Spleen (tissue), 11 donors: ENCODE measurements at regions not wholly inside any gene's neighbourhood (a gene's known extent, or its start where the extent isn't known, plus 50 kb on each side); places are given as distances from the start of the nearest gene placed in this dataset.

Experiments
- DNase-seq: peaks from one replicate; pipeline ENCODE4 v3.0.0-alpha.2; 2020
- H3K27ac ChIP-seq, 8 donors: fragments of 200-600 bp; sonication (generic) in 7 of 8; 1 replicate in 4 of 8; 2 replicates in 4 of 8; pipeline versions ENCODE4 v1.5.0 to v1.8.0; 2016 to 2021; ENCODE audit warnings: inconsistent platforms in 4 of 8, mild to moderate bottlenecking in 4 of 8, moderate library complexity in 1 of 8
- H3K27me3 ChIP-seq, 7 donors: fragments of 200-600 bp; sonication (generic) in 6 of 7; replicated peaks in 1 of 7; 1 replicate in 4 of 7; 2 replicates in 3 of 7; pipeline versions ENCODE4 v1.5.0 to v1.8.0; 2016 to 2021; ENCODE audit warnings: inconsistent platforms in 3 of 7, mild to moderate bottlenecking in 1 of 7
- H3K36me3 ChIP-seq, 6 donors: fragments of 200-600 bp; sonication (generic) in 5 of 6; 1 replicate in 4 of 6; 2 replicates in 2 of 6; pipeline versions ENCODE4 v1.5.0 to v1.8.0; 2016 to 2021; ENCODE audit warnings: inconsistent platforms in 2 of 6
- H3K4me1 ChIP-seq, 6 donors: fragments of 200-600 bp; sonication (generic) in 5 of 6; 1 replicate in 3 of 6; 2 replicates in 3 of 6; pipeline versions ENCODE4 v1.5.0 to v1.8.0; 2016 to 2021; ENCODE audit warnings: inconsistent platforms in 3 of 6
- H3K4me3 ChIP-seq, 8 donors: fragments of 200-600 bp; sonication (generic) in 7 of 8; 1 replicate in 4 of 8; 2 replicates in 4 of 8; pipeline versions ENCODE4 v1.5.0 to v1.8.0; 2016 to 2021; ENCODE audit warnings: inconsistent platforms in 4 of 8, mild to moderate bottlenecking in 4 of 8, moderate library complexity in 2 of 8
- H3K9me3 ChIP-seq, 8 donors: fragments of 200-600 bp; sonication (generic) in 7 of 8; 1 replicate in 4 of 8; 2 replicates in 4 of 8; pipeline versions ENCODE4 v1.5.0 to v1.8.0; 2016 to 2021; ENCODE audit warnings: inconsistent platforms in 4 of 8
- CTCF ChIP-seq, 11 experiments: fragments of 200-600 bp in 7 of 11; fragments of 450-650 bp in 4 of 11; sonication (generic) in 4 of 11; IDR thresholded peaks in 8 of 11; conservative IDR thresholded peaks in 3 of 11; 1 replicate in 7 of 11; 2 replicates in 4 of 11; pipeline versions ENCODE4 v1.4.0 to v1.8.0; 2016 to 2021; ENCODE audit warnings: antibody characterized with exemption in 11 of 11, inconsistent platforms in 4 of 11, mild to moderate bottlenecking in 1 of 11
- POLR2A ChIP-seq, 3 donors: fragments of 450-650 bp; IDR thresholded peaks; one replicate each; pipeline ENCODE4 v1.5.1; 2017; ENCODE audit warnings: antibody characterized with exemption in 3 of 3, mild to moderate bottlenecking in 1 of 3
- POLR2AphosphoS5 ChIP-seq, 3 donors: sonication (generic); formaldehyde crosslinking; IDR thresholded peaks; one replicate each; pipeline ENCODE4 v1.5.1; 2017; ENCODE audit warnings: antibody characterized with exemption in 3 of 3
- WGBS, 5 donors: extraction: QIAGEN DNeasy Blood & Tissue Kit in 3 of 5; methylation state at CpG; one replicate each; pipeline versions ENCODE4 v1.1.5 to v1.1.7; 2013 to 2018; 5-methylcytosine and 5-hydroxymethylcytosine counted together
- intact Hi-C: fragments of 100-400 bp; cut with DNase I; formaldehyde crosslinking; loops from one replicate; pipeline ENCODE4 v1.15.0; 2023; ENCODE audit warnings: low total_unique reads
- donor health status: healthy with polysubstance abuse.
- donor health status: DM: no; HTN: no; CAD: no; lungs with moderate emphysema.
- donor health status: DM: no; HTN: no; CAD: no.
- donor health status: Bipolar disorder and iron deficiency.
- donor health status: healthy.
- donor health status: DM: no; HTN: no; CAD: no.
- donor health status: DM: yes; HTN: yes; CAD: no.

DNA sequence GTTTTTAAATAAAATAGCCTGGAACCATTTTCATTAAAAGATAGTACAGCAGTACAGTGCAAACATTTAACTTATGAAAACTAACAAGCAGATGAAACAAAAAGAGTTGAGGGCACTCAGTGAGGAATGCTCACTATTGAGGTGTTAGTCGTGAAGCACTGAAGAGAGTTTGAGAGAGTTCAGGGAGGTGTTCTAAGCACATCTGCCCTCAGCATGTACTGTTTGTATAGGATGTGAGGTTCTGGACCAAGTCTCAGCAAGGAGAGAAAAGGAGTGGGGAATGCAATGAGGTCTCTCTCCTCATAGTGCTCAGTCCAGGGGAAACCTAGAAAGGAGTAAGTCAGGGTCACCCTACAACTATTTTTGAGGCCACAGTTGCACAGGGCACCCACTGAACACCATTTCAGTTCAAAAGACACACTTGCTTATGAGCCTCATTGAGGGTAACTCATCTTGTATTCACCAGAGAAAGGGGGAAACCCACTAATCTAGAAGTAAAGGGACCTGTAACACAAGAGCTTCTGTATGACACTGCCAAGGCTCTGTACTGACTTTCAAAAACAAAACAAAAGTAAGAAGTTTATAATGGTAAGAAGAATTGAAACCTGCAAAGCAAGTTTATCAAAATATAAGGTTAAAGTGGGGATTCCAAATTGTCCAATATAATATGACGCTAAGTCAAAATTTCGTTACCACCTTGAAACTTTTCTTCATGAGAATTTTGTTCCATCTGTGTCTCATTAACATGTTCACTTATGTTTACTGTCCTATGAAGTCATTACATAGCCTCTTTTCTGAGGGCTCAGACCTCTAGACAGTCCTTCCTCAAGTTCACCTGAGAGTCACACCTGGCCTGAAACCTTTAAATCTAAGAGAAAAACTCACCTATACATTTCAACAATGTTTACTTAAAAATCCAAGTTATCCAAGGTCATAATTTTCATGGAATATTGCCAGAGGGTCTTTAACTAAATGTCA is 275.3 kb downstream of the ETS1 start:
- peak overlapping the region in 1 of 8 donors; percentile 29 for H3K27ac ChIP-seq

DNA sequence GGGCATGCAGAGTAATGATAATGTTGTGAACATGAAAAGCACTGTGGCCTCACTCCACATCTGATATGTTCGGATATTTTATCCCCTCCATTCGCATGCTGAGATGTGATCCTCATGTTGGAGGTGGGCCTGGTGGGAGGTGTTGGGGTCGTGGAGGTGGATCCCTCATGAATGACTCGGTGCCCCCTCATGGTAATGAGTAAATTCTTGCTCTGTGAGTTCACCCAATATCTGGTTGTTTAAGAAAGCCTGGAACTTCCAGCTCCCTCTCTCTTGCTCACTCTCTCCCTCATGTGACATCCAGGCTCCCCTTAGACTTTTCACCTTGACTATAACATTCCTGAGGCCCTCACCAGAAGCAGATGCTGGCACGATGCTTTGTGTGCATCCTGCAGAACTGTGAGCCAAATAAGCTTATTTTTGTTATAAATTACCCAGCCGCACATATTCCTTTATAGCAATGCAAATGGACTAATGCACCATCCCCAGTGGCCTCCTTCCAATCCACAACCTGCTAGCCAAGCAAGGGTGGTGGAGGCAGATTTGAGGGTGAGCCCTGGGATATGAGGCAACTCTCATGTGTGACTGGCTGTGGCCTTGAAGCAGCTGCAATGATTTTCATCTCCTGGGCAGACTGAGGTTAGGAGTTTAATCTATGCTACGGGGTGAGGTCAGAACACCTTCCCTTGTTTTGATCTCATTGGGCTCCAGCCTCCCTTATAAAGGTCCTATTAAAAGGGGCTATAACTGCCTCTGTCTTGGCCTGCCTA is 276.5 kb downstream of the ETS1 start:
- H3K4me3 ChIP-seq: no peak overlapping the region
- no peak for TF ChIP-seq POLR2A (IDR thresholded peaks at IDR 0.05)
- TF ChIP-seq POLR2AphosphoS5 (IDR thresholded peaks at IDR 0.05): no peak
- TF ChIP-seq CTCF (IDR thresholded peaks at IDR 0.05 in 8 of 11, conservative IDR thresholded peaks at IDR 0.05 in 3 of 11): no peak
- WGBS, 5 donors: 86 to 95% (median 90%) methylated on average over 7 of the region's 7 CpGs
- H3K27me3 ChIP-seq: no peaks in the 10 kb centered on the region
- no peak for DNase-seq
- intact Hi-C loops: no loop called here
- peak overlapping the region in 1 of 8 donors; percentile 3 for H3K27ac ChIP-seq
- H3K36me3 ChIP-seq: peaks cover 0 to 14% (median 0%) of the 10 kb centered on the region in 6 donors
- H3K4me1 ChIP-seq: peaks cover 0 to 24% (median 4%) of the 10 kb centered on the region in 6 donors
- peaks cover 8 to 27% (median 25%) of the 10 kb centered on the region in 8 donors for H3K9me3 ChIP-seq

More for the DNA sequence above, 275.3 kb downstream of the ETS1 start:
- H3K4me3 ChIP-seq: no peak overlapping the region
- DNase-seq: no peak
- H3K27me3 ChIP-seq: no peaks in the 10 kb centered on the region
- 56 to 63% (median 62%) methylated on average over 3 of the region's 3 CpGs for WGBS, 5 donors
- TF ChIP-seq POLR2A (IDR thresholded peaks at IDR 0.05) (no peak), POLR2AphosphoS5 (IDR thresholded peaks at IDR 0.05) (no peak), CTCF (IDR thresholded peaks at IDR 0.05 in 8 of 11, conservative IDR thresholded peaks at IDR 0.05 in 3 of 11) (no peak)
- H3K4me1 ChIP-seq: peaks cover 0 to 18% (median 0%) of the 10 kb centered on the region in 6 donors
- intact Hi-C loops: no loop called here
- peaks cover 0 to 14% (median 0%) of the 10 kb centered on the region in 6 donors for H3K36me3 ChIP-seq
- H3K9me3 ChIP-seq: peaks cover 8 to 32% (median 27%) of the 10 kb centered on the region in 8 donors

GRCh38 chr11:128310005-128310404 is 277.4 kb downstream of the ETS1 start:
- Histone ChIP-seq H3K36me3 (peaks cover 0 to 12% (median 0%) of the 10 kb centered on the region in 6 donors), H3K4me1 (peaks cover 4 to 33% (median 12%) of the 10 kb centered on the region in 6 donors), H3K27me3 (no peaks in the 10 kb centered on the region), H3K9me3 (peaks cover 8 to 19% (median 16%) of the 10 kb centered on the region in 8 donors), H3K27ac (peak overlapping the region in 1 of 8 donors; percentile 3), H3K4me3 (no peak overlapping the region)
- WGBS, 5 donors: 78 to 88% (median 83%) methylated on average over 3 of the region's 3 CpGs
- no peak for DNase-seq
- no peak for TF ChIP-seq POLR2AphosphoS5 (IDR thresholded peaks at IDR 0.05)
- TF ChIP-seq CTCF (IDR thresholded peaks at IDR 0.05 in 8 of 11, conservative IDR thresholded peaks at IDR 0.05 in 3 of 11): no peak
- no peak for TF ChIP-seq POLR2A (IDR thresholded peaks at IDR 0.05)
- intact Hi-C loops: no loop called here
